H1 (cell line): ENCODE measurements at regions not wholly inside any gene's neighbourhood (a gene's known extent, or its start where the extent isn't known, plus 50 kb on each side); places are given as distances from the start of the nearest gene placed in this dataset.

ENCODE experiments used
- CTCF ChIA-PET: fragments of 300-600 bp; sonication (Branson Sonifier 250); formaldehyde crosslinking; loops from one replicate; lab custom pipeline; 2021; ENCODE audit not compliant: partially characterized antibody; lab: Charles Lee
- POLR2A ChIA-PET: fragments of 300-600 bp; sonication (Branson Sonifier 250); formaldehyde crosslinking; loops from one replicate; lab custom pipeline; 2021; ENCODE audit warnings: inconsistent platforms; ENCODE audit not compliant: partially characterized antibody; lab: Charles Lee
- DNase-seq, 2 experiments: peaks; one replicate each; pipeline versions ENCODE4 v3.0.0 to v3.0.0-alpha.2; 2010 to 2022; ENCODE audit warnings: low spot score in 2 of 2, low read depth in 1 of 2, mixed read lengths in 1 of 2
- FAIRE-seq: peaks from 2 replicates; lab custom pipeline; 2011; peaks lifted over from hg19 to GRCh38; lab: Jason Lieb, UNC
- H2AFZ ChIP-seq: 2 replicates; pipeline ENCODE4 v1.8.1; 2012; ENCODE audit warnings: low read length, inconsistent platforms
- H2AK5ac ChIP-seq: 2 replicates; pipeline ENCODE4 v1.6.1; 2013; ENCODE audit warnings: low read depth, low read length
- H2BK120ac ChIP-seq: replicated peaks from 2 replicates; pipeline ENCODE3; 2013; ENCODE audit warnings: low read depth, low read length, inconsistent platforms
- H2BK12ac ChIP-seq: 2 replicates; pipeline ENCODE4 v1.6.1; 2013; ENCODE audit warnings: low read depth, low read length
- H2BK15ac ChIP-seq: 2 replicates; pipeline ENCODE4 v1.6.1; 2013; ENCODE audit warnings: low read length
- H2BK20ac ChIP-seq: 2 replicates; pipeline ENCODE4 v1.6.1; 2013; ENCODE audit warnings: low read length
- H2BK5ac ChIP-seq: 2 replicates; pipeline ENCODE4 v1.6.1; 2013; ENCODE audit warnings: low read depth, low read length
- H3K14ac ChIP-seq: 2 replicates; pipeline ENCODE4 v1.6.1; 2013; ENCODE audit warnings: inconsistent platforms; ENCODE audit not compliant: insufficient read length
- H3K18ac ChIP-seq: 2 replicates; pipeline ENCODE4 v1.6.1; 2013; ENCODE audit warnings: low read length; ENCODE audit errors: extremely low read depth
- H3K23ac ChIP-seq: 2 replicates; pipeline ENCODE4 v1.6.1; 2013; ENCODE audit warnings: inconsistent platforms; ENCODE audit not compliant: insufficient read length
- H3K23me2 ChIP-seq: 2 replicates; pipeline ENCODE4 v1.6.1; 2013; ENCODE audit warnings: low read depth, low read length
- H3K27ac ChIP-seq: 2 replicates; pipeline ENCODE4 v1.6.1; 2011; ENCODE audit warnings: low read depth, low read length, inconsistent platforms
- H3K27me3 ChIP-seq, 4 experiments: replicated peaks in 1 of 4; 1 replicate in 1 of 4; 2 replicates in 3 of 4; pipeline versions ENCODE4 v1.6.1 to v1.8.1; 2011 to 2013; ENCODE audit warnings: low read length in 3 of 4, mild to moderate bottlenecking in 3 of 4, inconsistent platforms in 2 of 4, mixed read lengths in 2 of 4, moderate library complexity in 1 of 4; ENCODE audit not compliant: control insufficient read depth in 3 of 4, insufficient read depth in 3 of 4; ENCODE audit errors: extremely low read depth in 1 of 4
- H3K36me3 ChIP-seq, 4 experiments: 2 replicates each; pipeline versions ENCODE4 v1.6.1 to v1.8.1; 2011 to 2013; ENCODE audit warnings: mild to moderate bottlenecking in 4 of 4, low read length in 3 of 4, moderate library complexity in 2 of 4, control low read depth in 1 of 4, inconsistent platforms in 1 of 4; ENCODE audit not compliant: insufficient read depth in 4 of 4, control insufficient read depth in 2 of 4
- H3K4ac ChIP-seq: replicated peaks from 2 replicates; pipeline ENCODE3; 2013; ENCODE audit warnings: low read length, low read depth, mixed read lengths, inconsistent platforms; ENCODE audit not compliant: insufficient read length
- H3K4me1 ChIP-seq, 4 experiments: replicated peaks in 1 of 4; 1 replicate in 1 of 4; 2 replicates in 3 of 4; pipeline versions ENCODE4 v1.6.1 to v1.8.1; 2011 to 2013; ENCODE audit warnings: low read length in 3 of 4, inconsistent platforms in 2 of 4, mixed read lengths in 1 of 4; ENCODE audit not compliant: insufficient read depth in 4 of 4, control insufficient read depth in 3 of 4
- H3K4me2 ChIP-seq, 2 experiments: 2 replicates each; pipeline versions ENCODE4 v1.6.1 to v1.8.1; 2011 to 2013; ENCODE audit warnings: low read depth in 2 of 2, low read length in 2 of 2, control low read depth in 1 of 2, inconsistent platforms in 1 of 2, mild to moderate bottlenecking in 1 of 2; ENCODE audit not compliant: insufficient read depth in 1 of 2
- H3K4me3 ChIP-seq, 4 experiments: fragments of 200-600, 300-600 bp in 1 of 4; sonication (generic), shearing (Covaris generic), sonication (Bioruptor Twin) in 1 of 4; 2 replicates each; pipeline versions ENCODE4 v1.5.1 to v1.8.1; 2011 to 2016; ENCODE audit warnings: low read length in 4 of 4, low read depth in 3 of 4, control low read depth in 2 of 4, inconsistent platforms in 2 of 4, mild to moderate bottlenecking in 2 of 4, mixed read lengths in 1 of 4, moderate library complexity in 1 of 4; ENCODE audit not compliant: insufficient read depth in 2 of 4; ENCODE audit errors: extremely low read depth in 1 of 4
- H3K56ac ChIP-seq: replicated peaks from 2 replicates; pipeline ENCODE3; 2013; ENCODE audit warnings: low read depth, mild to moderate bottlenecking, mixed read lengths, low read length, inconsistent platforms; ENCODE audit not compliant: insufficient read length
- H3K79me1 ChIP-seq: 2 replicates; pipeline ENCODE4 v1.6.1; 2013; ENCODE audit warnings: low read depth, low read length, control low read depth
- H3K79me2 ChIP-seq, 2 experiments: 2 replicates each; pipeline versions ENCODE4 v1.6.1 to v1.8.1; 2012 to 2013; ENCODE audit warnings: low read length in 2 of 2, mild to moderate bottlenecking in 2 of 2, inconsistent platforms in 1 of 2; ENCODE audit not compliant: insufficient read depth in 2 of 2, control insufficient read depth in 1 of 2
- H3K9ac ChIP-seq, 4 experiments: replicated peaks in 1 of 4; 1 replicate in 1 of 4; 2 replicates in 3 of 4; pipeline versions ENCODE4 v1.6.1 to v1.8.1; 2011 to 2013; ENCODE audit warnings: low read depth in 3 of 4, low read length in 3 of 4, control low read depth in 2 of 4, mild to moderate bottlenecking in 2 of 4, moderate library complexity in 2 of 4, inconsistent platforms in 1 of 4; ENCODE audit errors: extremely low read depth in 1 of 4
- H3K9me3 ChIP-seq, 2 experiments: 2 replicates each; pipeline versions ENCODE4 v1.6.1 to v1.8.1; 2012 to 2013; ENCODE audit warnings: mild to moderate bottlenecking in 2 of 2, moderate library complexity in 2 of 2, control low read depth in 1 of 2, inconsistent platforms in 1 of 2, low read depth in 1 of 2, low read length in 1 of 2, mixed read lengths in 1 of 2; ENCODE audit not compliant: insufficient read depth in 2 of 2
- H4K20me1 ChIP-seq, 2 experiments: replicated peaks in 1 of 2; 2 replicates each; pipeline versions ENCODE3 to v1.8.1; 2011 to 2013; ENCODE audit warnings: inconsistent platforms in 2 of 2, low read length in 2 of 2, mild to moderate bottlenecking in 1 of 2; ENCODE audit not compliant: insufficient read depth in 2 of 2, control insufficient read depth in 1 of 2
- H4K5ac ChIP-seq: 2 replicates; pipeline ENCODE4 v1.6.1; 2013; ENCODE audit warnings: low read length, low read depth, mixed read lengths, inconsistent platforms; ENCODE audit not compliant: insufficient read length
- H4K8ac ChIP-seq: 2 replicates; pipeline ENCODE4 v1.8.0; 2013; ENCODE audit warnings: mild to moderate bottlenecking, moderate library complexity, low read length, inconsistent platforms; ENCODE audit not compliant: insufficient read depth; ENCODE audit errors: extremely low read depth
- H4K91ac ChIP-seq: replicated peaks from 2 replicates; pipeline ENCODE3; 2013; ENCODE audit warnings: low read length, mixed read lengths, inconsistent platforms; ENCODE audit not compliant: insufficient read length
- ASH2L ChIP-seq: fragments of 200-600, 300-600 bp; sonication (generic); IDR thresholded peaks from one replicate; pipeline ENCODE4 v1.7.1; 2017; ENCODE audit warnings: low read length
- BACH1 ChIP-seq: IDR thresholded peaks from 2 replicates; pipeline ENCODE4 v1.6.1; 2012; ENCODE audit warnings: low read length, improper control_type of control experiment
- CTCF ChIP-seq, 3 experiments: IDR thresholded peaks; 1 replicate in 2 of 3; 2 replicates in 1 of 3; pipeline versions ENCODE4 v1.5.1 to v1.6.1; 2011; ENCODE audit warnings: low read length in 3 of 3, mild to moderate bottlenecking in 3 of 3, inconsistent platforms in 2 of 3, low read depth in 1 of 3, moderate library complexity in 1 of 3; ENCODE audit not compliant: insufficient read depth in 1 of 3; ENCODE audit errors: control extremely low read depth in 1 of 3
- EGR1 ChIP-seq: IDR thresholded peaks from 2 replicates; pipeline ENCODE4 v1.6.1; 2011; ENCODE audit warnings: low read depth, low read length, borderline replicate concordance
- EP300 ChIP-seq, 2 experiments: IDR thresholded peaks; 1 replicate in 1 of 2; 2 replicates in 1 of 2; pipeline ENCODE4 v1.6.1; 2011 to 2012; ENCODE audit warnings: low read depth in 2 of 2, low read length in 2 of 2, mild to moderate bottlenecking in 2 of 2, borderline replicate concordance in 1 of 2, inconsistent platforms in 1 of 2, moderate library complexity in 1 of 2
- POLR2AphosphoS5 ChIP-seq: IDR thresholded peaks from 2 replicates; pipeline ENCODE4 v1.6.1; 2011; ENCODE audit warnings: low read depth, low read length
- POU5F1 ChIP-seq: IDR thresholded peaks from 2 replicates; pipeline ENCODE4 v1.6.1; 2011; ENCODE audit warnings: low read depth, mild to moderate bottlenecking, low read length, moderate library complexity
- RXRA ChIP-seq: IDR thresholded peaks from 2 replicates; pipeline ENCODE4 v1.6.1; 2011; ENCODE audit warnings: low read depth, mild to moderate bottlenecking, low read length, moderate library complexity; ENCODE audit not compliant: insufficient read depth
- SP4 ChIP-seq: IDR thresholded peaks from 2 replicates; pipeline ENCODE4 v1.6.1; 2012; ENCODE audit warnings: low read length, inconsistent platforms
- YY1 ChIP-seq: IDR thresholded peaks from 2 replicates; pipeline ENCODE4 v1.6.1; 2011; ENCODE audit warnings: low read depth, mild to moderate bottlenecking, low read length
- WGBS, 2 experiments: shearing (Covaris generic) in 1 of 2; methylation state at CpG; one replicate each; pipeline versions ENCODE4 v1.1.6 to v1.1.7; 2013 to 2015; ENCODE audit warnings: low lambda C conversion rate in 2 of 2, mixed read lengths in 2 of 2, inconsistent platforms in 1 of 2, low coverage in 1 of 2, missing lambda C conversion rate in 1 of 2; ENCODE audit not compliant: insufficient replicate concordance in 2 of 2, insufficient coverage in 1 of 2, insufficient read length in 1 of 2; ENCODE audit errors: extremely low coverage in 1 of 2, missing lambda C conversion rate in 1 of 2; 5-methylcytosine and 5-hydroxymethylcytosine counted together

GRCh38 chr11:119797736-119798135 is 68.7 kb upstream of the NECTIN1 start:
- 0 out of 2 replicates have a peak overlapping the region, but pooled peaks have one; percentile 50 for H2BK12ac ChIP-seq
- 0 out of 2 replicates have a peak overlapping the region, but pooled peaks have one; percentile 10 for H2BK5ac ChIP-seq
- no peak overlapping the region for H2BK20ac ChIP-seq
- no peak overlapping the region for H2BK120ac ChIP-seq
- H3K4me1 ChIP-seq = peaks cover 15 to 42% (median 31%) of the 10 kb centered on the region in 4 experiments
- no peak for TF ChIP-seq CTCF (IDR thresholded peaks at IDR 0.05; ENCODE audit: control extremely low read depth in 1 of 3, insufficient read depth in 1 of 3, low read depth in 1 of 3, low read length in 3 of 3)
- no peak for TF ChIP-seq SP4
- no peak for TF ChIP-seq ASH2L
- no peak for TF ChIP-seq YY1
- TF ChIP-seq EP300 (IDR thresholded peaks at IDR 0.05; ENCODE audit: borderline replicate concordance in 1 of 2, low read depth in 2 of 2, low read length in 2 of 2) = no peak
- TF ChIP-seq RXRA = no peak
- TF ChIP-seq EGR1 = no peak
- TF ChIP-seq BACH1 = no peak
- TF ChIP-seq POU5F1 = no peak
- TF ChIP-seq POLR2AphosphoS5 = no peak
- H3K4ac ChIP-seq = no peak overlapping the region
- ChIA-PET CTCF (interaction anchor here (0.8 to 1.4 kb wide), 11 partner anchors 13 to 462 kb away, joined by 3 to 4 read pairs (median 3); no protein-coding TSS in a partner anchor), POLR2A (no interaction called here)
- H2AK5ac ChIP-seq = 0 out of 2 replicates have a peak overlapping the region, but pooled peaks have one; percentile 49
- no peaks in the 10 kb centered on the region for H3K79me1 ChIP-seq
- H3K23ac ChIP-seq = no peak overlapping the region
- H4K8ac ChIP-seq = no peak overlapping the region
- no peak overlapping the region for H3K9ac ChIP-seq
- no peak overlapping the region for H3K14ac ChIP-seq
- no peaks in the 10 kb centered on the region; the same call in 1 of the 2 replicates for H3K23me2 ChIP-seq
- H3K18ac ChIP-seq = peak overlapping the region; percentile 87; the same call in 1 of the 2 replicates
- H4K5ac ChIP-seq = no peak overlapping the region
- peaks cover 2 to 49% (median 40%) of the 10 kb centered on the region in 4 experiments for H3K27me3 ChIP-seq
- no peaks in the 10 kb centered on the region for H3K9me3 ChIP-seq
- peak overlapping the region; percentile 5 to 55; a peak in 2 of 4 replicates for H3K4me2 ChIP-seq
- no peak overlapping the region for H3K4me3 ChIP-seq
- H4K20me1 ChIP-seq = no peaks in the 10 kb centered on the region
- FAIRE-seq (peak; percentile 52), DNase-seq (no peak)
- no peak overlapping the region for H2BK15ac ChIP-seq
- no peak overlapping the region for H2AFZ ChIP-seq
- H4K91ac ChIP-seq = no peak overlapping the region
- no peaks in the 10 kb centered on the region for H3K36me3 ChIP-seq
- 84% methylated on average over 4 of the region's 4 CpGs; no CpG with 5 or more reads in 1 of the 2 experiments for WGBS, 2 experiments
- no peak overlapping the region for H3K56ac ChIP-seq
- no peaks in the 10 kb centered on the region for H3K79me2 ChIP-seq
- no peak overlapping the region for H3K27ac ChIP-seq
